Left lobe of liver (tissue), 2 donors: ENCODE measurements at regions not wholly inside any gene's neighbourhood (a gene's known extent, or its start where the extent isn't known, plus 50 kb on each side); places are given as distances from the start of the nearest gene placed in this dataset.
A peak's percentile ranks its signal among the peaks of the same experiment; 100 is the strongest.
"Not testable (repeated sequence)": the region's sequence is repeated elsewhere in the genome, so short reads cannot be mapped to it uniquely, and the experiment has no call there.

Source experiments
- ATAC-seq: fragments of 200-7000 bp; cut with Tn5 transposase; one replicate; pipeline ENCODE4 v1.9.1; 2020; ENCODE audit warnings: mild to moderate bottlenecking, moderate library complexity
- DNase-seq: peaks from one replicate; pipeline ENCODE4 v3.0.0-alpha.2; 2020; ENCODE audit warnings: low spot score
- donor health status: DM: no; HTN: no; CAD: no; lungs with moderate emphysema.
- donor health status: DM: no; HTN: yes; CAD: no.

GRCh38 chr2:128413718-128414341 is 95.2 kb upstream of the HS6ST1 start:
- no peak for DNase-seq
- ATAC-seq = no peak

GRCh38 chr2:128414351-128414750 is 95.7 kb upstream of the HS6ST1 start:
- ATAC-seq (no peak), DNase-seq (no peak)

- ATAC-seq (no peak), DNase-seq (no peak)
Measured at GRCh38 chr2:128414946-128415778, 96.5 kb upstream of the HS6ST1 start.

- DNase-seq (no peak), ATAC-seq (no peak)
Measured at GRCh38 chr2:128415779-128416061, 97.1 kb upstream of the HS6ST1 start.

- DNase-seq (no peak), ATAC-seq (no peak)
Measured at GRCh38 chr2:128416109-128416785, 97.6 kb upstream of the HS6ST1 start.

GRCh38 chr2:128416806-128417205 is 98.1 kb upstream of the HS6ST1 start:
- DNase-seq (no peak), ATAC-seq (no peak)

GRCh38 chr2:128417264-128417663 is 98.6 kb upstream of the HS6ST1 start:
- DNase-seq, ATAC-seq: not testable (repeated sequence)

GRCh38 chr2:128420131-128420530 is 101.5 kb upstream of the HS6ST1 start:
- ATAC-seq (no peak), DNase-seq (no peak)

GRCh38 chr2:128420776-128421175 is 102.1 kb upstream of the HS6ST1 start:
- DNase-seq (no peak), ATAC-seq (no peak)

GRCh38 chr2:128421286-128421685 is 102.6 kb upstream of the HS6ST1 start:
- DNase-seq = no peak
- no peak for ATAC-seq

- ATAC-seq (no peak), DNase-seq (no peak)
Measured at GRCh38 chr2:128421861-128422311, 103.2 kb upstream of the HS6ST1 start.

- no peak for ATAC-seq
- no peak for DNase-seq
Measured at GRCh38 chr2:128422571-128422970, 103.9 kb upstream of the HS6ST1 start.

GRCh38 chr2:128423788-128424165 is 105.1 kb upstream of the HS6ST1 start:
- ATAC-seq (no peak), DNase-seq (no peak)

- DNase-seq (no peak), ATAC-seq (no peak)
Measured at GRCh38 chr2:128424406-128425171, 105.9 kb upstream of the HS6ST1 start.

- DNase-seq (no peak), ATAC-seq (no peak)
Measured at GRCh38 chr2:128425216-128425615, 106.5 kb upstream of the HS6ST1 start.

GRCh38 chr2:128425731-128426620 is 107.3 kb upstream of the HS6ST1 start:
- DNase-seq (no peak), ATAC-seq (peak; percentile 30)

GRCh38 chr2:128427413-128427755 is 108.7 kb upstream of the HS6ST1 start:
- DNase-seq = no peak
- ATAC-seq = no peak

GRCh38 chr2:128428415-128428814 is 109.7 kb upstream of the HS6ST1 start:
- DNase-seq (no peak), ATAC-seq (no peak)

- DNase-seq = no peak
- no peak for ATAC-seq
Measured at GRCh38 chr2:128432423-128432822, 113.8 kb upstream of the HS6ST1 start.

GRCh38 chr2:128433911-128434550 is 115.4 kb upstream of the HS6ST1 start:
- no peak for DNase-seq
- no peak for ATAC-seq
